Mesendoderm (in vitro differentiated cells): ENCODE measurements at regions not wholly inside any gene's neighbourhood (a gene's known extent, or its start where the extent isn't known, plus 50 kb on each side); places are given as distances from the start of the nearest gene placed in this dataset.

ENCODE experiments used
- DNase-seq: peaks from one replicate; pipeline ENCODE4 v3.0.0; 2013
- H2AK5ac ChIP-seq: 2 replicates; pipeline ENCODE4 v1.6.1; 2013; ENCODE audit warnings: low read length, inconsistent platforms
- H2BK120ac ChIP-seq: 2 replicates; pipeline ENCODE4 v1.6.1; 2013; ENCODE audit warnings: low read depth, mild to moderate bottlenecking, low read length, moderate library complexity, mixed read lengths
- H2BK15ac ChIP-seq: replicated peaks from 2 replicates; pipeline ENCODE4 v1.6.1; 2013; ENCODE audit warnings: low read depth, mild to moderate bottlenecking, moderate library complexity
- H2BK5ac ChIP-seq: 2 replicates; pipeline ENCODE4 v1.6.1; 2013; ENCODE audit warnings: low read length, inconsistent platforms
- H3K18ac ChIP-seq: 2 replicates; pipeline ENCODE4 v1.6.1; 2013; ENCODE audit warnings: mild to moderate bottlenecking, low read length, mixed read lengths
- H3K23ac ChIP-seq: one replicate; pipeline ENCODE4 v1.6.1; 2013; ENCODE audit warnings: low read length
- H3K27ac ChIP-seq: 2 replicates; pipeline ENCODE4 v1.5.1; 2013; ENCODE audit warnings: low read depth, mild to moderate bottlenecking, inconsistent platforms, low read length, moderate library complexity
- H3K27me3 ChIP-seq: 2 replicates; pipeline ENCODE4 v1.6.1; 2013; ENCODE audit warnings: low read length, control low read depth, mild to moderate bottlenecking, inconsistent platforms; ENCODE audit not compliant: insufficient read depth, poor library complexity
- H3K36me3 ChIP-seq: 2 replicates; pipeline ENCODE4 v1.6.1; 2013; ENCODE audit warnings: low read length, inconsistent platforms; ENCODE audit not compliant: control insufficient read depth, insufficient read depth
- H3K4ac ChIP-seq: one replicate; pipeline ENCODE4 v1.6.1; 2013; ENCODE audit warnings: low read depth, mild to moderate bottlenecking, low read length, moderate library complexity
- H3K4me1 ChIP-seq: 2 replicates; pipeline ENCODE4 v1.6.1; 2013; ENCODE audit warnings: low read depth, low read length, inconsistent platforms; ENCODE audit not compliant: control insufficient read depth
- H3K4me2 ChIP-seq: 2 replicates; pipeline ENCODE4 v1.6.1; 2013; ENCODE audit warnings: low read length
- H3K4me3 ChIP-seq: 2 replicates; pipeline ENCODE4 v1.5.1; 2013; ENCODE audit warnings: mild to moderate bottlenecking, low read length
- H3K56ac ChIP-seq: one replicate; pipeline ENCODE4 v1.6.1; 2013; ENCODE audit warnings: low read length
- H3K79me1 ChIP-seq: 2 replicates; pipeline ENCODE4 v1.6.1; 2013; ENCODE audit warnings: low read length, inconsistent platforms
- H3K79me2 ChIP-seq: 2 replicates; pipeline ENCODE4 v1.6.1; 2013; ENCODE audit warnings: mild to moderate bottlenecking, low read length; ENCODE audit not compliant: control insufficient read depth, insufficient read depth
- H3K9ac ChIP-seq: 2 replicates; pipeline ENCODE4 v1.6.1; 2013; ENCODE audit warnings: low read length, inconsistent platforms
- H4K5ac ChIP-seq: one replicate; pipeline ENCODE4 v1.6.1; 2013; ENCODE audit warnings: low read length
- H4K8ac ChIP-seq: one replicate; pipeline ENCODE4 v1.6.1; 2013; ENCODE audit warnings: low read depth, mild to moderate bottlenecking, control low read depth, low read length, moderate library complexity
- WGBS: extraction: QIAGEN DNeasy Blood & Tissue Kit; methylation state at CpG from one replicate; pipeline ENCODE4 v1.1.7; 2013; ENCODE audit warnings: low lambda C conversion rate, missing lambda C conversion rate; ENCODE audit not compliant: insufficient coverage; ENCODE audit errors: extremely low coverage; 5-methylcytosine and 5-hydroxymethylcytosine counted together

DNA sequence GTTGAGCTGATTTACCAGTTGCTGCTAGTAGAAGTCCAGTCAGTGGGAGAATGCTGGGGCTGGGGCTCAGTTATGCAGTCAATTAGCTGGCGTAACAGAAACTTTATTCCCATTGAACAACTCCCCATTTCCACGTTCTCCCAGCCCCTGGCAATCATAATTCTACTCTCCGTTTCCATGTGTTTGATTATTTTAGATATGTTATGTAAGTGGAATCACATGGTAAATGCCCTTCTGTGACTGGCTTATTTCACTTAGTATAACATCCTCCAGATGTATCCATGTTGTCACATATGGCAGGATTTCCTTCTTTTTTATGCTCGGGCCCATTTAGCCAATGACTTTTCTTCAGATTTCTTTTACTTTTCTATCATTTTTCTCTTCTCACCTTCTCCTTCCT lies 61.1 kb upstream of the EXOC4 start:
- DNase-seq, result no peak
- no peak overlapping the region for H3K56ac ChIP-seq
- H3K4ac ChIP-seq, result no peak overlapping the region
- no peak overlapping the region for H2BK120ac ChIP-seq
- H3K4me3 ChIP-seq, result no peak overlapping the region
- H3K27ac ChIP-seq, result no peak overlapping the region
- no peak overlapping the region for H2BK5ac ChIP-seq
- H3K18ac ChIP-seq, result no peak overlapping the region
- no peak overlapping the region for H3K23ac ChIP-seq
- H3K79me2 ChIP-seq, result no peaks in the 10 kb centered on the region
- no peak overlapping the region for H3K9ac ChIP-seq
- no peak overlapping the region for H4K8ac ChIP-seq
- no CpG with 5 or more reads among the region's 4 CpGs for WGBS
- H3K27me3 ChIP-seq, result no peaks in the 10 kb centered on the region
- no peak overlapping the region for H2BK15ac ChIP-seq
- no peak overlapping the region for H2AK5ac ChIP-seq
- H3K4me1 ChIP-seq, result peaks cover under 1% of the 10 kb centered on the region
- H3K79me1 ChIP-seq, result no peaks in the 10 kb centered on the region
- H4K5ac ChIP-seq, result no peak overlapping the region
- no peak overlapping the region for H3K4me2 ChIP-seq
- no peaks in the 10 kb centered on the region for H3K36me3 ChIP-seq

DNA sequence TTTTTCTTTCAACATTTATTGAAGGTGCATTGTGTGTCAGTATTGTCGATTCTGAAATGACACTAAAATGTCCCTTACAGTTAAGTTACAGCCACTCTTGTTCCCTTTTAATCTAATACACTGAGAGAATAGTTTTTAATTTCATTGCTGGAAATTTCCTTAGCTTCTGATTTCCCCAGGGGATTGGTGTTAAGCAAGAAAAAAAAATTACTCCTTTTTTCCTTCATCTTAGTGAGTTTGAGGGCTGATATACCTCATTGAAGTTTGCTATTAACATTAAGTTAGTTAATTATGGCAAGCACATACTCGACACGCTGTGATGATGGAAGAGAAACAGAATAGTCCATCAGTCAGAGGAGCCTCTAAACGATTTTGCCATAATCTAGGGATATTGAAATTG lies 57.0 kb upstream of the EXOC4 start:
- H2BK5ac ChIP-seq, result no peak overlapping the region
- H3K9ac ChIP-seq, result no peak overlapping the region
- no peak overlapping the region for H3K4me2 ChIP-seq
- H3K56ac ChIP-seq, result no peak overlapping the region
- no peak overlapping the region for H3K27ac ChIP-seq
- WGBS, result no CpG with 5 or more reads among the region's 4 CpGs
- no peak overlapping the region for H3K18ac ChIP-seq
- no peak overlapping the region for H3K4ac ChIP-seq
- H3K23ac ChIP-seq, result no peak overlapping the region
- H2AK5ac ChIP-seq, result no peak overlapping the region
- no peak for DNase-seq
- H3K27me3 ChIP-seq, result no peaks in the 10 kb centered on the region
- peaks cover 10% of the 10 kb centered on the region for H3K4me1 ChIP-seq
- H3K79me1 ChIP-seq, result no peaks in the 10 kb centered on the region
- no peak overlapping the region for H3K4me3 ChIP-seq
- H3K36me3 ChIP-seq, result no peaks in the 10 kb centered on the region
- H4K8ac ChIP-seq, result no peak overlapping the region
- no peak overlapping the region for H2BK15ac ChIP-seq
- H3K79me2 ChIP-seq, result no peaks in the 10 kb centered on the region
- no peak overlapping the region for H2BK120ac ChIP-seq
- H4K5ac ChIP-seq, result no peak overlapping the region

DNA sequence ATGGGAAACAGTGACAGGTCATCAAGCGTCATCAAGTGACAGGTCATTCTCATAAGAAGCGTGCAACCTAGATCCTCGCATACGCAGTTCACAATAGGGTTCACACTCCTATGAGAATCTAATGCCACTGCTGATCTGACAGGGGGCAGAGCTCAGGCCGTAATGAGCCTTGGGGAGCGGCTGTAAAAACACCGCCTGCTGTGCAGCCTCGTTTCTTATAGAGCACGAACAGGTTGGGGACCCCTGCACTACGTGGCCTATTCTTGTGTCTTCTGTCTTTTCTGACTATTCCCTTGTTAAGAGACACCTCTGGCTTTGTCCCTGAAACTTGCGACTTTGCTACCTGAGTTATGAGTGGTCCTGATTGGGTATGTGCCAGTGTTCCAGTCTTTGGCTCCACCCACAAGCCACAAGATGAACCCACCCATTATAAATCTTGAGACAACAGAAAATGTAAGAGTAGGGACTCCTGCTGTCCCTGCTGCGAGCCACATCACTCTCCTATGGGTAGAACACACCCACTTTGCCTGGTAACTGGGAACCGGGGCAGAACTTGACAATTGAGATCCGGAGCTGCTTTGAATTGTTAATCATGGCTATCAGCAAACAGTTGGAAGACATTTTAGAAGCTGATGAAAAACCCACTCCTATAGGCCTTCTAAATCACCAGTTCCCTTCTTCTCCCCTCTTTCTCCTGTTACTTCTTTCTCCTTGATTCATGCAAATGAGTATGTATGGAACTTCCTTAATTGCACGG lies 55.8 kb upstream of the EXOC4 start:
- peak; percentile 82 for DNase-seq
- Histone ChIP-seq H2BK5ac (no peak overlapping the region), H3K18ac (no peak overlapping the region), H3K36me3 (no peaks in the 10 kb centered on the region), H2BK15ac (no peak overlapping the region), H3K27ac (peak overlapping the region; percentile 68), H3K79me1 (no peaks in the 10 kb centered on the region), H4K5ac (peak overlapping the region; percentile 47), H2AK5ac (no peak overlapping the region), H3K27me3 (no peaks in the 10 kb centered on the region), H3K4me1 (peaks cover 10% of the 10 kb centered on the region), H3K4ac (no peak overlapping the region), H2BK120ac (no peak overlapping the region), H3K4me3 (no peak overlapping the region), H3K23ac (no peak overlapping the region), H3K79me2 (no peaks in the 10 kb centered on the region), H4K8ac (no peak overlapping the region), H3K4me2 (peak overlapping the region; percentile 12), H3K9ac (no peak overlapping the region), H3K56ac (peak overlapping the region; percentile 64)
- no CpG with 5 or more reads among the region's 15 CpGs for WGBS

DNA sequence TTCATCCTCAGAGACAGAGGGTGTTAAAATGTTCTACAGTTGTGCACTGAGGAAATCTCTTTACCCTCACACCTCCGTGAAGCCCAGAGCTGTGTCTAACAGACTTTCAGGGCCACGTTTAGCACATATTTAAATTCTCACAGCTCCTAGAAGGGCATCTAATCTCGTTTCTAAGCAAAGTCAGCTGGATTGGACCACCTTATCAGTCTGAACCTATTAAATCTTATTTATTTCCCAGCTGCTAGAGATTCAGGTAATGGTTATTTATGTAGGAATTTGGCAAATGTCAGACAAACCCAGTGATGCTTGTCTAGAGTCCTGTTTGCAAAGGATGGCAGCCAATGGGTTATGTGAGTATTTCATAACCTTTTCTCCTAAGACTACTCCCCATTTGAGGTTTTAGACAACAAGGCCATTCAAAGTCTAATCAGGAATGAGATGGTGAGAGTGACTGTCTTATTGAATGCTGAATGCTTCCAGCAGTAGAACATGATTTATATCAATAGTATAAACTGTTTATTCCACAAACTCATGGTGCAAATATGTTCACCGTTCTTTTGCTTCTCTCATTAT lies 54.8 kb upstream of the EXOC4 start:
- Histone ChIP-seq H3K27me3 (no peaks in the 10 kb centered on the region), H4K8ac (no peak overlapping the region), H2BK15ac (no peak overlapping the region), H3K18ac (no peak overlapping the region), H3K23ac (no peak overlapping the region), H2BK5ac (no peak overlapping the region), H3K79me1 (no peaks in the 10 kb centered on the region), H3K9ac (no peak overlapping the region), H3K56ac (no peak overlapping the region), H3K4ac (no peak overlapping the region), H3K4me2 (no peak overlapping the region), H4K5ac (no peak overlapping the region), H3K79me2 (no peaks in the 10 kb centered on the region), H3K4me1 (peaks cover 10% of the 10 kb centered on the region), H3K27ac (no peak overlapping the region), H2AK5ac (no peak overlapping the region), H3K36me3 (no peaks in the 10 kb centered on the region), H2BK120ac (no peak overlapping the region), H3K4me3 (no peak overlapping the region)
- DNase-seq, result peak; percentile 52
- WGBS, result no CpG with 5 or more reads among the region's 4 CpGs

DNA sequence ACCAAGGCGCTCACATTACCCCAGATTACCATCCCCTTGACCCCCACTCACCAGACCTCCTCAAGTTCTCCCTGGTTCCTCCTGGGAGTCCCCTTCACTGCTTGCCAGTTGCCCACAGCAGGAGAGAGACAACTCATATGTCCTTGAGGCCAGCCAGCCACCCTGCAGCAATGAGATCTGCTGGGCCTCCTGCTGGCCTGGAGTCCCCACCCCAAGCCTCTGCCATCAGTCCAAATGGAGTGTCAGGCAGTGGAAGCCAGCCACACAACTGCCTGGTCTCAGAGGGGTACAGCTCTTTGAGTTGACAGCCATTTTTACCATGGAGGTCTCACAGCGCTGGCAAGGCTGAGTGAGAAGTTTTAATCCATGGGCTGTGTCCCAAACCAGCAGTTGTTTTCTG lies 53.0 kb upstream of the EXOC4 start:
- H3K79me1 ChIP-seq, result no peaks in the 10 kb centered on the region
- DNase-seq, result peak; percentile 17
- no peak overlapping the region for H4K5ac ChIP-seq
- no CpG with 5 or more reads among the region's 2 CpGs for WGBS
- H3K27ac ChIP-seq, result no peak overlapping the region
- no peak overlapping the region for H2BK5ac ChIP-seq
- H2BK15ac ChIP-seq, result no peak overlapping the region
- H3K36me3 ChIP-seq, result no peaks in the 10 kb centered on the region
- no peak overlapping the region for H3K4me3 ChIP-seq
- H2AK5ac ChIP-seq, result no peak overlapping the region
- peaks cover 10% of the 10 kb centered on the region for H3K4me1 ChIP-seq
- no peaks in the 10 kb centered on the region for H3K27me3 ChIP-seq
- H3K9ac ChIP-seq, result no peak overlapping the region
- no peak overlapping the region for H2BK120ac ChIP-seq
- no peak overlapping the region for H3K4ac ChIP-seq
- no peak overlapping the region for H3K18ac ChIP-seq
- no peak overlapping the region for H3K23ac ChIP-seq
- H3K4me2 ChIP-seq, result no peak overlapping the region
- no peaks in the 10 kb centered on the region for H3K79me2 ChIP-seq
- no peak overlapping the region for H4K8ac ChIP-seq
- H3K56ac ChIP-seq, result no peak overlapping the region

DNA sequence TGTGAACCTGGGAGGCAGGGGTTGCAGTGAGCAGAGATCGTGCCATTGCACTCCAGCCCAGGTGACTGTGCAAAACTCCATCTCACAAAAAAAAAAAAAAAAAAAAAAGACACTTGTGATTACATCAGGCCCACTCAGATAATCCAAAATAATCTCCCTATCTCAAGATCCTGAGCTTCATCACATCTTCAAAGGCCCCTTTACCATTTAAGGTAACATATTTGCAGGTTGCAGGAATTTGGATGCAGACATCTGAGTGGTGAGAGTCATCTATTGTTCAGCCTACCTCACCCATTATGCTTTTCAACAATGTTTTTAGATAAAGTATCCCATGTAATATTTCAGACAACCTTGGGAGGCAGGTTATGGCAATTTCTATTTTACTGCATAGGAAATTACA lies 51.4 kb upstream of the EXOC4 start:
- Histone ChIP-seq H3K4ac (no peak overlapping the region), H4K8ac (no peak overlapping the region), H2AK5ac (no peak overlapping the region), H3K18ac (no peak overlapping the region), H3K79me1 (no peaks in the 10 kb centered on the region), H4K5ac (no peak overlapping the region), H3K36me3 (no peaks in the 10 kb centered on the region), H3K56ac (no peak overlapping the region), H3K9ac (no peak overlapping the region), H3K23ac (no peak overlapping the region), H3K27ac (no peak overlapping the region), H2BK15ac (no peak overlapping the region), H2BK5ac (no peak overlapping the region), H3K79me2 (no peaks in the 10 kb centered on the region), H3K4me3 (no peak overlapping the region), H3K4me1 (peaks cover 10% of the 10 kb centered on the region), H3K4me2 (no peak overlapping the region), H3K27me3 (no peaks in the 10 kb centered on the region), H2BK120ac (no peak overlapping the region)
- DNase-seq, result peak; percentile 59
- WGBS, result no CpG with 5 or more reads among the region's 1 CpG
